ENCODE measurements at regions not wholly inside any gene's neighbourhood (a gene's known extent, or its start where the extent isn't known, plus 50 kb on each side); places are given as distances from the start of the nearest gene placed in this dataset.
A peak's percentile ranks its signal among the peaks of the same experiment; 100 is the strongest.

DNA sequence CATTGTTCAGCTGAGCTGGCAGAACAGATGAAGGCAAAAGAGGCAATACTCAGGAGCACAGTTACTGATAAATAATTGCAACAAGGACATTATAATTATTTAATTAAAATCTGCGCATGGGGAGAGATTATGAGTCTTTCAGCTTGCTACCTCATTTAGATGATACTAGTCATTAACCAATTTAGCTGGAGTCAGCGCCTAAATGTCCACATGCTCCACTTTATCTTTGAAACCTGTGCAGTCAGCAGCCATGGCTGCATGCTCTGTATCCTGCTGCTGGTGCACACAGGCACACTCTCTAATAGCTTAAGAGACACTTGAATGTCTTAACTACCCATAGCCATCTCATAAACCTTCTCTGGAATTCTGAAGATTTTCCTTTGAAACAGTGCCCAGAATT is 196.8 kb downstream of the PPP1R3A start:
- Histone ChIP-seq H2AFZ (ENCODE audit: low read length) (no peak overlapping the region), H2BK5ac (ENCODE audit: low read length) (no peak overlapping the region), H3K9ac (ENCODE audit: low read depth, low read length, poor library complexity) (no peak overlapping the region), H3K36me3 (replicated peaks in 1 of 2; ENCODE audit: control insufficient read depth in 2 of 2, insufficient read depth in 2 of 2, low read length in 2 of 2) (no peaks in the 10 kb centered on the region), H3K23ac (ENCODE audit: low read depth, low read length, poor library complexity) (no peak overlapping the region), H3K79me1 (ENCODE audit: low read depth, low read length) (no peaks in the 10 kb centered on the region), H3K18ac (ENCODE audit: low read length) (no peak overlapping the region), H2AK5ac (ENCODE audit: low read depth, low read length) (no peak overlapping the region), H2BK15ac (ENCODE audit: low read length) (no peak overlapping the region), H4K91ac (ENCODE audit: low read depth, low read length, poor library complexity) (no peak overlapping the region), H3K9me3 (replicated peaks in 1 of 2; ENCODE audit: control insufficient read depth in 2 of 2, insufficient read depth in 1 of 2, low read depth in 1 of 2, low read length in 2 of 2) (no peaks in the 10 kb centered on the region), H2BK120ac (ENCODE audit: low read depth, low read length) (no peak overlapping the region), H3K4ac (ENCODE audit: low read length) (no peak overlapping the region), H4K8ac (ENCODE audit: low read depth, low read length) (no peak overlapping the region), H3K27ac (replicated peaks; ENCODE audit: low read length) (no peak overlapping the region), H3K27me3 (ENCODE audit: control insufficient read depth in 3 of 3, insufficient read depth in 3 of 3, low read depth in 1 of 3, low read length in 3 of 3) (no peaks in the 10 kb centered on the region), H3K14ac (ENCODE audit: low read length) (no peak overlapping the region), H3K4me2 (ENCODE audit: insufficient read depth, low read length, poor library complexity, severe bottlenecking) (no peak overlapping the region), H3K4me1 (ENCODE audit: control insufficient read depth in 2 of 2, insufficient read depth in 1 of 2, low read depth in 1 of 2, low read length in 2 of 2) (no peaks in the 10 kb centered on the region), H2BK12ac (ENCODE audit: low read length) (no peak overlapping the region), H3K4me3 (ENCODE audit: low read length in 2 of 2) (no peak overlapping the region)
- no CpG with 5 or more reads among the region's 2 CpGs for WGBS, 2 donors (ENCODE audit: extremely low coverage in 2 of 2, insufficient read length in 2 of 2, insufficient replicate concordance in 1 of 2)
- DNase-seq (ENCODE audit: low spot score): no peak

DNA sequence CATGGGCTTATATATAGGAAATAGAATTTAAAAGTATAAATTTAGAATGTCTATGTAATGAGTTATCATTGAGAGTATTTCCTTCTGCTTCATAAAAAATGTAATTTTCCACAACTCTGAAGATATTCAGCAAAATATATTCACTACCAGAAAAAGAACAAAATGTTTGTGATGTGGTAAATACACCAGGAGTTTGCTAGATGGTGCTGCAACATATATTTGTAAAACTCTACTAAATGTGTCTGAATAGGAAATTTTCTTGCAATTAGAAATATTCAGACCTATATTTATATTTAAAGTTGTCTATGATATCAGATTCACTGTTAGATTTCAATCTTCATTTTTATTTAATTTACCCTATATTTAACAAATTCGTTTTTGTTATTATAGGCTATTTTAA is 201.1 kb downstream of the PPP1R3A start:
- Histone ChIP-seq H4K8ac (ENCODE audit: low read depth, low read length) (no peak overlapping the region), H4K91ac (ENCODE audit: low read depth, low read length, poor library complexity) (no peak overlapping the region), H3K4me1 (ENCODE audit: control insufficient read depth in 2 of 2, insufficient read depth in 1 of 2, low read depth in 1 of 2, low read length in 2 of 2) (no peaks in the 10 kb centered on the region), H3K9ac (ENCODE audit: low read depth, low read length, poor library complexity) (no peak overlapping the region), H3K36me3 (replicated peaks in 1 of 2; ENCODE audit: control insufficient read depth in 2 of 2, insufficient read depth in 2 of 2, low read length in 2 of 2) (no peaks in the 10 kb centered on the region), H2BK120ac (ENCODE audit: low read depth, low read length) (no peak overlapping the region), H2BK12ac (ENCODE audit: low read length) (no peak overlapping the region), H3K4ac (ENCODE audit: low read length) (no peak overlapping the region), H3K27me3 (ENCODE audit: control insufficient read depth in 3 of 3, insufficient read depth in 3 of 3, low read depth in 1 of 3, low read length in 3 of 3) (no peaks in the 10 kb centered on the region), H3K14ac (ENCODE audit: low read length) (no peak overlapping the region), H3K23ac (ENCODE audit: low read depth, low read length, poor library complexity) (no peak overlapping the region), H3K4me3 (ENCODE audit: low read length in 2 of 2) (no peak overlapping the region), H3K18ac (ENCODE audit: low read length) (no peak overlapping the region), H3K79me1 (ENCODE audit: low read depth, low read length) (no peaks in the 10 kb centered on the region), H2AK5ac (ENCODE audit: low read depth, low read length) (no peak overlapping the region), H2BK15ac (ENCODE audit: low read length) (no peak overlapping the region), H3K4me2 (ENCODE audit: insufficient read depth, low read length, poor library complexity, severe bottlenecking) (no peak overlapping the region), H2AFZ (ENCODE audit: low read length) (no peak overlapping the region), H3K9me3 (replicated peaks in 1 of 2; ENCODE audit: control insufficient read depth in 2 of 2, insufficient read depth in 1 of 2, low read depth in 1 of 2, low read length in 2 of 2) (no peaks in the 10 kb centered on the region), H3K27ac (replicated peaks; ENCODE audit: low read length) (no peak overlapping the region), H2BK5ac (ENCODE audit: low read length) (no peak overlapping the region)
- DNase-seq (ENCODE audit: low spot score): no peak
- no CpG with 5 or more reads among the region's 1 CpG for WGBS, 2 donors (ENCODE audit: extremely low coverage in 2 of 2, insufficient read length in 2 of 2, insufficient replicate concordance in 1 of 2)

GRCh38 chr7:113715981-113716856 is 202.6 kb downstream of the PPP1R3A start:
- H2BK15ac ChIP-seq (ENCODE audit: low read length): no peak overlapping the region
- no peak overlapping the region for H2BK5ac ChIP-seq (ENCODE audit: low read length)
- no peaks in the 10 kb centered on the region for H3K36me3 ChIP-seq (replicated peaks in 1 of 2; ENCODE audit: control insufficient read depth in 2 of 2, insufficient read depth in 2 of 2, low read length in 2 of 2)
- no peak overlapping the region for H2BK120ac ChIP-seq (ENCODE audit: low read depth, low read length)
- no peak overlapping the region for H3K4me3 ChIP-seq (ENCODE audit: low read length in 2 of 2)
- no peak overlapping the region for H2BK12ac ChIP-seq (ENCODE audit: low read length)
- H2AK5ac ChIP-seq (ENCODE audit: low read depth, low read length): no peak overlapping the region
- H3K27me3 ChIP-seq (ENCODE audit: control insufficient read depth in 3 of 3, insufficient read depth in 3 of 3, low read depth in 1 of 3, low read length in 3 of 3): no peaks in the 10 kb centered on the region
- no peak for DNase-seq (ENCODE audit: low spot score)
- no CpG with 5 or more reads among the region's 8 CpGs for WGBS, 2 donors (ENCODE audit: extremely low coverage in 2 of 2, insufficient read length in 2 of 2, insufficient replicate concordance in 1 of 2)
- no peak overlapping the region for H3K14ac ChIP-seq (ENCODE audit: low read length)
- no peak overlapping the region for H4K8ac ChIP-seq (ENCODE audit: low read depth, low read length)
- no peak overlapping the region for H4K91ac ChIP-seq (ENCODE audit: low read depth, low read length, poor library complexity)
- H3K23ac ChIP-seq (ENCODE audit: low read depth, low read length, poor library complexity): no peak overlapping the region
- H3K27ac ChIP-seq (replicated peaks; ENCODE audit: low read length): no peak overlapping the region
- no peak overlapping the region for H3K4ac ChIP-seq (ENCODE audit: low read length)
- no peaks in the 10 kb centered on the region for H3K4me1 ChIP-seq (ENCODE audit: control insufficient read depth in 2 of 2, insufficient read depth in 1 of 2, low read depth in 1 of 2, low read length in 2 of 2)
- no peak overlapping the region for H3K18ac ChIP-seq (ENCODE audit: low read length)
- H3K9me3 ChIP-seq (replicated peaks in 1 of 2; ENCODE audit: control insufficient read depth in 2 of 2, insufficient read depth in 1 of 2, low read depth in 1 of 2, low read length in 2 of 2): no peaks in the 10 kb centered on the region
- H3K4me2 ChIP-seq (ENCODE audit: insufficient read depth, low read length, poor library complexity, severe bottlenecking): no peak overlapping the region
- H2AFZ ChIP-seq (ENCODE audit: low read length): peak overlapping the region; percentile 1
- no peak overlapping the region for H3K9ac ChIP-seq (ENCODE audit: low read depth, low read length, poor library complexity)
- H3K79me1 ChIP-seq (ENCODE audit: low read depth, low read length): no peaks in the 10 kb centered on the region

DNA sequence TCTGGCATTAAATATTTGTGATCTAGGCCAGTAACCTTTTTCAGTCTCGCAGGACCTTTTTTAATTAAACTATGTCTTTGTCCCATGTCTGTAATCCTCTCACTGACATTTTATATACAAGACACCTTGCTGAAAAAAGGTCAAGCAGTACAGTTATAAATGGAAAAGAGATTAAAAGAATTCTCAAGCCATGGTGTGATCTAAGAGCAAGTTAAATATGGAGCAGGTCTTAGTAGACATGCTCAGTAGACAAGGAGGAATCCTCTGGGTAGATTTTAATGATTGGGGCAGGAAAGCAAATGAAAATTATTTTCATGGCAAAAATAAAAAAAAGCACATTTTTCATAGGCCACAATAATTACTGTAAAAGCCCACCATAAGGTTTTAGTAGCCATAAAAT is 203.5 kb downstream of the PPP1R3A start:
- H2AFZ ChIP-seq (ENCODE audit: low read length): no peak overlapping the region
- no peak overlapping the region for H3K4me3 ChIP-seq (ENCODE audit: low read length in 2 of 2)
- no peak overlapping the region for H2BK15ac ChIP-seq (ENCODE audit: low read length)
- no peak overlapping the region for H4K91ac ChIP-seq (ENCODE audit: low read depth, low read length, poor library complexity)
- H3K27ac ChIP-seq (replicated peaks; ENCODE audit: low read length): no peak overlapping the region
- H3K23ac ChIP-seq (ENCODE audit: low read depth, low read length, poor library complexity): no peak overlapping the region
- H2AK5ac ChIP-seq (ENCODE audit: low read depth, low read length): no peak overlapping the region
- WGBS, 2 donors (ENCODE audit: extremely low coverage in 2 of 2, insufficient read length in 2 of 2, insufficient replicate concordance in 1 of 2): no CpG with 5 or more reads among the region's 1 CpG
- no peak overlapping the region for H3K9ac ChIP-seq (ENCODE audit: low read depth, low read length, poor library complexity)
- H3K4me1 ChIP-seq (ENCODE audit: control insufficient read depth in 2 of 2, insufficient read depth in 1 of 2, low read depth in 1 of 2, low read length in 2 of 2): no peaks in the 10 kb centered on the region
- H3K14ac ChIP-seq (ENCODE audit: low read length): no peak overlapping the region
- no peaks in the 10 kb centered on the region for H3K79me1 ChIP-seq (ENCODE audit: low read depth, low read length)
- no peaks in the 10 kb centered on the region for H3K9me3 ChIP-seq (replicated peaks in 1 of 2; ENCODE audit: control insufficient read depth in 2 of 2, insufficient read depth in 1 of 2, low read depth in 1 of 2, low read length in 2 of 2)
- H2BK12ac ChIP-seq (ENCODE audit: low read length): no peak overlapping the region
- no peak overlapping the region for H3K4me2 ChIP-seq (ENCODE audit: insufficient read depth, low read length, poor library complexity, severe bottlenecking)
- no peak overlapping the region for H3K4ac ChIP-seq (ENCODE audit: low read length)
- no peaks in the 10 kb centered on the region for H3K27me3 ChIP-seq (ENCODE audit: control insufficient read depth in 3 of 3, insufficient read depth in 3 of 3, low read depth in 1 of 3, low read length in 3 of 3)
- no peak for DNase-seq (ENCODE audit: low spot score)
- H2BK5ac ChIP-seq (ENCODE audit: low read length): no peak overlapping the region
- H2BK120ac ChIP-seq (ENCODE audit: low read depth, low read length): no peak overlapping the region
- no peak overlapping the region for H4K8ac ChIP-seq (ENCODE audit: low read depth, low read length)
- no peak overlapping the region for H3K18ac ChIP-seq (ENCODE audit: low read length)
- no peaks in the 10 kb centered on the region for H3K36me3 ChIP-seq (replicated peaks in 1 of 2; ENCODE audit: control insufficient read depth in 2 of 2, insufficient read depth in 2 of 2, low read length in 2 of 2)
